Nephron (organoid): ENCODE measurements at regions not wholly inside any gene's neighbourhood (a gene's known extent, or its start where the extent isn't known, plus 50 kb on each side); places are given as distances from the start of the nearest gene placed in this dataset.

Source experiments
- H3K27ac Mint-ChIP-seq, 3 experiments: 2 replicates each; pipeline ENCODE4 v1.8.0; 2020; ENCODE audit warnings: mixed read lengths in 3 of 3, mild to moderate bottlenecking in 2 of 3, moderate library complexity in 1 of 3
- H3K27me3 Mint-ChIP-seq: 2 replicates; pipeline ENCODE4 v1.8.0; 2021; ENCODE audit warnings: low read depth, mild to moderate bottlenecking, moderate library complexity, mixed read lengths
- H3K36me3 Mint-ChIP-seq: 2 replicates; pipeline ENCODE4 v1.8.0; 2020; ENCODE audit warnings: low read depth, mixed read lengths
- H3K4me1 Mint-ChIP-seq: 2 replicates; pipeline ENCODE4 v1.8.0; 2020; ENCODE audit warnings: mixed read lengths
- H3K4me3 Mint-ChIP-seq, 3 experiments: 2 replicates each; pipeline ENCODE4 v1.8.0; 2020; ENCODE audit warnings: mild to moderate bottlenecking in 3 of 3, mixed read lengths in 3 of 3, moderate library complexity in 2 of 3
- H3K9me3 Mint-ChIP-seq: 2 replicates; pipeline ENCODE4 v1.8.0; 2020; ENCODE audit warnings: mixed read lengths
- CTCF ChIP-seq, 3 experiments: fragments of 200-600 bp; sonication (generic); IDR thresholded peaks; one replicate each; pipeline ENCODE4 v1.5.0; 2021; ENCODE audit warnings: antibody characterized with exemption in 3 of 3; ENCODE audit not compliant: unreplicated experiment in 3 of 3

GRCh38 chr5:14003936-14004335 lies 59.4 kb upstream of the DNAH5 start:
- no peak overlapping the region for H3K27ac Mint-ChIP-seq
- no peaks in the 10 kb centered on the region for H3K36me3 Mint-ChIP-seq
- TF ChIP-seq CTCF (IDR thresholded peaks at IDR 0.05; ENCODE audit: unreplicated experiment in 3 of 3) = no peak
- H3K4me3 Mint-ChIP-seq = no peak overlapping the region
- no peaks in the 10 kb centered on the region for H3K4me1 Mint-ChIP-seq
- peaks cover 3% of the 10 kb centered on the region for H3K9me3 Mint-ChIP-seq
- peaks cover 44% of the 10 kb centered on the region for H3K27me3 Mint-ChIP-seq

- TF ChIP-seq CTCF (IDR thresholded peaks at IDR 0.05; ENCODE audit: unreplicated experiment in 3 of 3) = no peak
- H3K9me3 Mint-ChIP-seq = peaks cover 3% of the 10 kb centered on the region
- H3K4me1 Mint-ChIP-seq = no peaks in the 10 kb centered on the region
- no peaks in the 10 kb centered on the region for H3K36me3 Mint-ChIP-seq
- H3K27me3 Mint-ChIP-seq = peaks cover 40% of the 10 kb centered on the region
- H3K4me3 Mint-ChIP-seq = no peak overlapping the region
- H3K27ac Mint-ChIP-seq = no peak overlapping the region
Measured at GRCh38 chr5:14003513-14003912, 59.0 kb upstream of the DNAH5 start.

GRCh38 chr5:13998254-13998653 lies 53.8 kb upstream of the DNAH5 start:
- Mint-ChIP-seq H3K27ac (no peak overlapping the region), H3K36me3 (no peaks in the 10 kb centered on the region), H3K4me3 (no peak overlapping the region), H3K27me3 (peaks cover 8% of the 10 kb centered on the region), H3K9me3 (peaks cover 9% of the 10 kb centered on the region), H3K4me1 (peaks cover 20% of the 10 kb centered on the region)
- TF ChIP-seq CTCF (IDR thresholded peaks at IDR 0.05; ENCODE audit: unreplicated experiment in 3 of 3) = no peak

- Mint-ChIP-seq H3K27ac (no peak overlapping the region), H3K9me3 (peaks cover 9% of the 10 kb centered on the region), H3K4me1 (peaks cover 20% of the 10 kb centered on the region), H3K36me3 (no peaks in the 10 kb centered on the region), H3K4me3 (no peak overlapping the region), H3K27me3 (peaks cover 8% of the 10 kb centered on the region)
- TF ChIP-seq CTCF (IDR thresholded peaks at IDR 0.05; ENCODE audit: unreplicated experiment in 3 of 3) = no peak
Measured at GRCh38 chr5:13997514-13997913, 53.0 kb upstream of the DNAH5 start.

GRCh38 chr5:13994621-13995253 lies 50.2 kb upstream of the DNAH5 start:
- peaks cover 20% of the 10 kb centered on the region for H3K4me1 Mint-ChIP-seq
- no peak for TF ChIP-seq CTCF (IDR thresholded peaks at IDR 0.05; ENCODE audit: unreplicated experiment in 3 of 3)
- H3K36me3 Mint-ChIP-seq = no peaks in the 10 kb centered on the region
- H3K27me3 Mint-ChIP-seq = peaks cover 15% of the 10 kb centered on the region
- peaks cover 9% of the 10 kb centered on the region for H3K9me3 Mint-ChIP-seq
- no peak overlapping the region for H3K4me3 Mint-ChIP-seq
- peak overlapping the region in 1 of 3 experiments; percentile 23 for H3K27ac Mint-ChIP-seq
